ENCODE measurements at regions not wholly inside any gene's neighbourhood (a gene's known extent, or its start where the extent isn't known, plus 50 kb on each side); places are given as distances from the start of the nearest gene placed in this dataset.

DNA sequence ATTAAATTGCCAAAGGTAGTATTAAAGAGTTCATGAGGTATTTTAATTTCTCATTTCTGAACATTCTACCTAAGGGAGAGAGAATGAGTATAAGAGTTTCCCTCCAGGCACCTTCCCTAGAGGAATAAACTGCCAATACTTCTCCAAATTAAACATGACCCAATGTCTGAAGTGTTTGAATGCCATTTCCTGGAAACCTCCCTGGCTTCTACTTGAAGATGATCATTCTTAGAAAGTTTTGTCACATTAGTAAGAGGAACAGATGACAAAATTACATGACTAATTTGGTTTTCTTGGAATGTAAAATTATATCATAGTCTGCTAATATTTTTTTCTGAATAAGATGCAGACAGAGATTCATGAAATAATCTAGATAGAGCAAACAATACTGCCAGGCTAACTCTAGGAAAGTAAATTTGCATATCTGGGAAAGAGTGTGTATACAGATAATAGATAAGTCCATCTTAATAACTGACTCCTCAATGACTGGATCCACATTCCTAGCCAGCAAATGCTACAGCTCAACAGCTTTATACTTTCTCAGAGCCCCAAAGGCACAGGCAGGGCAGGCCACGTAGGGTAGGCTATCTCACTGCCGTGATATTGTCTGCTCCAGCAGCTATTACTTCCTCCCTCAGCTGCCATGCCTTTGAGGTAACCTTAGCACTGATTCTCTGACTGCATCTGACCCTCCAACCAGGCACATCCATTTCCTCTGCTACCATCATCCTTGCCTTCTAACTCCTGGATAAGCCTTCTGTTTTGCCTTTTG lies 630.8 kb upstream of the PIK3C3 start:
- Histone ChIP-seq H3K27me3 (ENCODE audit: control insufficient read depth, insufficient read depth, low read length) (no peaks in the 10 kb centered on the region), H3K4me3 (ENCODE audit: low read length) (no peak overlapping the region), H3K27ac (ENCODE audit: low read length) (no peak overlapping the region), H3K36me3 (ENCODE audit: control insufficient read depth, insufficient read depth, low read length) (no peaks in the 10 kb centered on the region), H3K4me1 (ENCODE audit: control insufficient read depth, insufficient read depth, low read length) (no peaks in the 10 kb centered on the region), H3K9me3 (ENCODE audit: control insufficient read depth, insufficient read depth, low read length) (no peaks in the 10 kb centered on the region)
- peaks cover 22 to 24% of the 10 kb centered on the region in 2 donors for H3K9me3 Mint-ChIP-seq
- WGBS (ENCODE audit: insufficient coverage) = 78% methylated on average over 2 of the region's 2 CpGs
- H3K27me3 Mint-ChIP-seq (ENCODE audit: low read depth in 2 of 2) = no peaks in the 10 kb centered on the region
- H3K27ac Mint-ChIP-seq = no peak overlapping the region
- no peaks in the 10 kb centered on the region for H3K4me1 Mint-ChIP-seq
- no peak for ATAC-seq
- no peak for DNase-seq
- intact Hi-C loops (cut with micrococcal nuclease) = no loop called here
- H3K36me3 Mint-ChIP-seq = no peaks in the 10 kb centered on the region
- no peak overlapping the region for H3K4me3 Mint-ChIP-seq
- TF ChIP-seq, protein P1, sequence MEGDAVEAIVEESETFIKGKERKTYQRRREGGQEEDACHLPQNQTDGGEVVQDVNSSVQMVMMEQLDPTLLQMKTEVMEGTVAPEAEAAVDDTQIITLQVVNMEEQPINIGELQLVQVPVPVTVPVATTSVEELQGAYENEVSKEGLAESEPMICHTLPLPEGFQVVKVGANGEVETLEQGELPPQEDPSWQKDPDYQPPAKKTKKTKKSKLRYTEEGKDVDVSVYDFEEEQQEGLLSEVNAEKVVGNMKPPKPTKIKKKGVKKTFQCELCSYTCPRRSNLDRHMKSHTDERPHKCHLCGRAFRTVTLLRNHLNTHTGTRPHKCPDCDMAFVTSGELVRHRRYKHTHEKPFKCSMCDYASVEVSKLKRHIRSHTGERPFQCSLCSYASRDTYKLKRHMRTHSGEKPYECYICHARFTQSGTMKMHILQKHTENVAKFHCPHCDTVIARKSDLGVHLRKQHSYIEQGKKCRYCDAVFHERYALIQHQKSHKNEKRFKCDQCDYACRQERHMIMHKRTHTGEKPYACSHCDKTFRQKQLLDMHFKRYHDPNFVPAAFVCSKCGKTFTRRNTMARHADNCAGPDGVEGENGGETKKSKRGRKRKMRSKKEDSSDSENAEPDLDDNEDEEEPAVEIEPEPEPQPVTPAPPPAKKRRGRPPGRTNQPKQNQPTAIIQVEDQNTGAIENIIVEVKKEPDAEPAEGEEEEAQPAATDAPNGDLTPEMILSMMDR (IDR thresholded peaks at IDR 0.05) = no peak

GRCh38 chr18:41323044-41323443 lies 632.0 kb upstream of the PIK3C3 start:
- Histone ChIP-seq H3K4me3 (ENCODE audit: low read length) (no peak overlapping the region), H3K9me3 (ENCODE audit: control insufficient read depth, insufficient read depth, low read length) (no peaks in the 10 kb centered on the region), H3K27me3 (ENCODE audit: control insufficient read depth, insufficient read depth, low read length) (no peaks in the 10 kb centered on the region), H3K4me1 (ENCODE audit: control insufficient read depth, insufficient read depth, low read length) (no peaks in the 10 kb centered on the region), H3K36me3 (ENCODE audit: control insufficient read depth, insufficient read depth, low read length) (no peaks in the 10 kb centered on the region), H3K27ac (ENCODE audit: low read length) (no peak overlapping the region)
- H3K4me3 Mint-ChIP-seq = no peak overlapping the region
- H3K9me3 Mint-ChIP-seq = peaks cover 24 to 28% of the 10 kb centered on the region in 2 donors
- no peak overlapping the region for H3K27ac Mint-ChIP-seq
- no peaks in the 10 kb centered on the region for H3K4me1 Mint-ChIP-seq
- no peak for DNase-seq
- no peaks in the 10 kb centered on the region for H3K36me3 Mint-ChIP-seq
- TF ChIP-seq, protein P1 (IDR thresholded peaks at IDR 0.05) = no peak
- H3K27me3 Mint-ChIP-seq (ENCODE audit: low read depth in 2 of 2) = no peaks in the 10 kb centered on the region
- ATAC-seq = no peak
- intact Hi-C loops (cut with micrococcal nuclease) = no loop called here

GRCh38 chr18:41320100-41320499 lies 634.9 kb upstream of the PIK3C3 start:
- Mint-ChIP-seq H3K9me3 (peaks cover 10 to 21% of the 10 kb centered on the region in 2 donors), H3K4me1 (no peaks in the 10 kb centered on the region), H3K27me3 (ENCODE audit: low read depth in 2 of 2) (no peaks in the 10 kb centered on the region), H3K36me3 (no peaks in the 10 kb centered on the region), H3K27ac (no peak overlapping the region), H3K4me3 (no peak overlapping the region)
- H3K4me3 ChIP-seq (ENCODE audit: low read length) = no peak overlapping the region
- H3K9me3 ChIP-seq (ENCODE audit: control insufficient read depth, insufficient read depth, low read length) = peaks cover 11% of the 10 kb centered on the region
- no peaks in the 10 kb centered on the region for H3K4me1 ChIP-seq (ENCODE audit: control insufficient read depth, insufficient read depth, low read length)
- H3K27ac ChIP-seq (ENCODE audit: low read length) = no peak overlapping the region
- no peaks in the 10 kb centered on the region for H3K27me3 ChIP-seq (ENCODE audit: control insufficient read depth, insufficient read depth, low read length)
- H3K36me3 ChIP-seq (ENCODE audit: control insufficient read depth, insufficient read depth, low read length) = no peaks in the 10 kb centered on the region
- 92% methylated on average over 2 of the region's 2 CpGs for WGBS (ENCODE audit: insufficient coverage)
- DNase-seq (no peak), ATAC-seq (no peak)
- TF ChIP-seq, protein P1 (IDR thresholded peaks at IDR 0.05) = no peak
- intact Hi-C loops (cut with micrococcal nuclease) = no loop called here

- no peaks in the 10 kb centered on the region for H3K27me3 ChIP-seq (ENCODE audit: control insufficient read depth, insufficient read depth, low read length)
- H3K27me3 Mint-ChIP-seq (ENCODE audit: low read depth in 2 of 2) = no peaks in the 10 kb centered on the region
- ATAC-seq (no peak), DNase-seq (no peak)
- no peak overlapping the region for H3K4me3 ChIP-seq (ENCODE audit: low read length)
- peaks cover 11% of the 10 kb centered on the region for H3K9me3 ChIP-seq (ENCODE audit: control insufficient read depth, insufficient read depth, low read length)
- 77% methylated on average over 3 of the region's 3 CpGs for WGBS (ENCODE audit: insufficient coverage)
- no peak overlapping the region for H3K27ac Mint-ChIP-seq
- H3K36me3 ChIP-seq (ENCODE audit: control insufficient read depth, insufficient read depth, low read length) = no peaks in the 10 kb centered on the region
- H3K27ac ChIP-seq (ENCODE audit: low read length) = no peak overlapping the region
- TF ChIP-seq, protein P1 (IDR thresholded peaks at IDR 0.05) = no peak
- H3K36me3 Mint-ChIP-seq = no peaks in the 10 kb centered on the region
- no peak overlapping the region for H3K4me3 Mint-ChIP-seq
- H3K9me3 Mint-ChIP-seq = peaks cover 6 to 13% of the 10 kb centered on the region in 2 donors
- H3K4me1 Mint-ChIP-seq = no peaks in the 10 kb centered on the region
- intact Hi-C loops (cut with micrococcal nuclease) = no loop called here
- no peaks in the 10 kb centered on the region for H3K4me1 ChIP-seq (ENCODE audit: control insufficient read depth, insufficient read depth, low read length)
Measured at GRCh38 chr18:41315134-41315533, 639.9 kb upstream of the PIK3C3 start.
